PC-3 (cell line): ENCODE measurements at regions not wholly inside any gene's neighbourhood (a gene's known extent, or its start where the extent isn't known, plus 50 kb on each side); places are given as distances from the start of the nearest gene placed in this dataset.

Experiments
- ATAC-seq: fragments of 200-7000 bp; cut with Tn5 transposase; 2 replicates; pipeline ENCODE4 v1.9.1; 2020; ENCODE audit warnings: mild to moderate bottlenecking, moderate library complexity
- BruUV-seq: library from RNA; stranded (reverse); fragments of 400-500 nt; replicated peaks from 2 replicates; lab custom pipeline; 2021; lab: Mats Ljungman, UMichigan
- CTCF ChIA-PET: fragments of 300-600 bp; sonication (Branson Sonifier 250); formaldehyde crosslinking; loops from one replicate; lab custom pipeline; 2022; ENCODE audit warnings: antibody characterized with exemption; lab: Charles Lee
- POLR2A ChIA-PET: fragments of 300-600 bp; sonication (Branson Sonifier 250); formaldehyde crosslinking; loops from one replicate; lab custom pipeline; 2022; ENCODE audit warnings: antibody characterized with exemption; ENCODE audit not compliant: unreplicated experiment; lab: Charles Lee
- DNase-seq: peaks from one replicate; pipeline ENCODE4 v3.0.0-alpha.2; 2015
- H2AFZ ChIP-seq: fragments of 300-600 bp; sonication (generic); 2 replicates; pipeline ENCODE4 v1.6.0; 2016; ENCODE audit warnings: antibody characterized with exemption, low read length
- H3F3A ChIP-seq: fragments of 300-600 bp; sonication (generic); one replicate; pipeline ENCODE4 v1.6.0; 2017; ENCODE audit warnings: antibody characterized with exemption, low read length, control low read depth, mild to moderate bottlenecking; ENCODE audit not compliant: unreplicated experiment
- H3K27ac ChIP-seq: fragments of 300-600 bp; sonication (generic); 2 replicates; pipeline ENCODE4 v1.5.1; 2016; ENCODE audit warnings: mild to moderate bottlenecking, low read length
- H3K27me3 ChIP-seq: fragments of 300-600 bp; sonication (generic); 2 replicates; pipeline ENCODE4 v1.6.1; 2016; ENCODE audit warnings: low read length, mixed read lengths
- H3K36me3 ChIP-seq: fragments of 300-600 bp; sonication (generic); 2 replicates; pipeline ENCODE4 v1.6.1; 2016; ENCODE audit warnings: low read depth, mixed run types, low read length, mixed read lengths
- H3K4me1 ChIP-seq: fragments of 300-600 bp; sonication (generic); 2 replicates; pipeline ENCODE4 v1.5.1; 2016; ENCODE audit warnings: low read length; ENCODE audit not compliant: insufficient read depth
- H3K4me2 ChIP-seq: fragments of 300-600 bp; sonication (generic); 2 replicates; pipeline ENCODE4 v1.6.0; 2016; ENCODE audit warnings: low read length
- H3K4me3 ChIP-seq: fragments of 300-600 bp; sonication (generic); 2 replicates; pipeline ENCODE4 v1.5.1; 2016; ENCODE audit warnings: mild to moderate bottlenecking, low read length, mixed read lengths
- H3K79me2 ChIP-seq: fragments of 300-600 bp; sonication (generic); 2 replicates; pipeline ENCODE4 v1.6.1; 2017; ENCODE audit warnings: low read length, mixed read lengths
- H3K9ac ChIP-seq: fragments of 300-600 bp; sonication (generic); 2 replicates; pipeline ENCODE4 v1.6.0; 2016; ENCODE audit warnings: mild to moderate bottlenecking, low read length
- H3K9me2 ChIP-seq: fragments of 300-600 bp; sonication (generic); replicated peaks from 2 replicates; pipeline ENCODE4 v1.6.1; 2016; ENCODE audit warnings: mixed run types, low read length, mixed read lengths
- H3K9me3 ChIP-seq: fragments of 300-600 bp; sonication (generic); 2 replicates; pipeline ENCODE4 v1.6.1; 2016; ENCODE audit warnings: low read length, mixed read lengths
- H4K20me1 ChIP-seq: fragments of 300-600 bp; sonication (generic); 2 replicates; pipeline ENCODE4 v1.6.1; 2016; ENCODE audit warnings: low read length, mixed read lengths
- CTCF ChIP-seq: fragments of 300-600 bp; sonication (generic); conservative IDR thresholded peaks from 2 replicates; pipeline ENCODE4 v1.5.1; 2017; ENCODE audit warnings: antibody characterized with exemption, low read depth, mild to moderate bottlenecking, low read length
- EZH2 ChIP-seq: fragments of 300-600 bp; sonication (generic); IDR thresholded peaks from one replicate; pipeline ENCODE4 v1.6.1; 2017; ENCODE audit warnings: antibody characterized with exemption, mild to moderate bottlenecking, low read length; ENCODE audit not compliant: unreplicated experiment
- EZH2phosphoT487 ChIP-seq: fragments of 300-600 bp; sonication (generic); IDR thresholded peaks from 2 replicates; pipeline ENCODE4 v1.6.1; 2018; ENCODE audit warnings: mild to moderate bottlenecking, antibody characterized with exemption, low read length, borderline replicate concordance
- intact Hi-C: fragments of 100-400 bp; cut with micrococcal nuclease; formaldehyde crosslinking; loops from 2 replicates; pipeline ENCODE4 v1.9.0; 2023

- Histone ChIP-seq H4K20me1 (no peaks in the 10 kb centered on the region), H3K36me3 (no peaks in the 10 kb centered on the region), H3K4me2 (no peak overlapping the region), H3K9me2 (no peaks in the 10 kb centered on the region), H3K4me1 (peaks cover 6% of the 10 kb centered on the region; the same call in 1 of the 2 replicates), H3K9me3 (no peaks in the 10 kb centered on the region), H3K27me3 (0 out of 2 replicates have a peak, but pooled peaks cover 3% of the 10 kb centered on the region), H3K4me3 (no peak overlapping the region), H3K79me2 (no peaks in the 10 kb centered on the region), H3K9ac (no peak overlapping the region), H3K27ac (no peak overlapping the region), H3F3A (no peaks in the 10 kb centered on the region), H2AFZ (no peak overlapping the region)
- CTCF ChIA-PET, result no interaction called here
- no TSS peak for BruUV-seq
- no peak for TF ChIP-seq EZH2phosphoT487
- peak; percentile 95 for TF ChIP-seq CTCF
- peak; percentile 97 for ATAC-seq
- intact Hi-C loops, result loop anchor here (1.0 kb wide), 1 partner anchor 57 kb away; no protein-coding TSS in a partner anchor
- DNase-seq, result peak; percentile 94
- POLR2A ChIA-PET, result no interaction called here
Measured at GRCh38 chr3:124492824-124493223, 237.4 kb upstream of the UMPS start.

- DNase-seq (no peak), ATAC-seq (no peak)
- H3K27ac ChIP-seq, result no peak overlapping the region
- no peak overlapping the region for H2AFZ ChIP-seq
- peaks cover 18% of the 10 kb centered on the region for H3K27me3 ChIP-seq
- no peak overlapping the region for H3K4me2 ChIP-seq
- no peaks in the 10 kb centered on the region for H3K79me2 ChIP-seq
- no peak overlapping the region for H3K9ac ChIP-seq
- intact Hi-C loops, result no loop called here
- H3K9me3 ChIP-seq, result no peaks in the 10 kb centered on the region
- no TSS peak for BruUV-seq
- H3F3A ChIP-seq, result no peaks in the 10 kb centered on the region
- no peaks in the 10 kb centered on the region for H3K9me2 ChIP-seq
- CTCF ChIA-PET, result no interaction called here
- H3K4me1 ChIP-seq, result peaks cover 3% of the 10 kb centered on the region; the same call in 1 of the 2 replicates
- no peak overlapping the region for H3K4me3 ChIP-seq
- POLR2A ChIA-PET, result no interaction called here
- H3K36me3 ChIP-seq, result no peaks in the 10 kb centered on the region
- no peaks in the 10 kb centered on the region for H4K20me1 ChIP-seq
- TF ChIP-seq CTCF, result no peak
- TF ChIP-seq EZH2phosphoT487, result no peak
- no peak for TF ChIP-seq EZH2
Measured at GRCh38 chr3:124496061-124496460, 234.2 kb upstream of the UMPS start.

- Histone ChIP-seq H3K4me3 (no peak overlapping the region), H2AFZ (no peak overlapping the region), H3K27me3 (peaks cover 30% of the 10 kb centered on the region), H3K9me2 (no peaks in the 10 kb centered on the region), H4K20me1 (no peaks in the 10 kb centered on the region), H3K9ac (no peak overlapping the region), H3K79me2 (no peaks in the 10 kb centered on the region), H3K4me2 (no peak overlapping the region), H3K9me3 (no peaks in the 10 kb centered on the region), H3K36me3 (no peaks in the 10 kb centered on the region), H3F3A (no peaks in the 10 kb centered on the region), H3K4me1 (no peaks in the 10 kb centered on the region), H3K27ac (no peak overlapping the region)
- ChIA-PET POLR2A (no interaction called here), CTCF (no interaction called here)
- DNase-seq, result no peak
- intact Hi-C loops, result no loop called here
- no peak for ATAC-seq
- no TSS peak for BruUV-seq
- no peak for TF ChIP-seq EZH2
- no peak for TF ChIP-seq EZH2phosphoT487
- no peak for TF ChIP-seq CTCF
Measured at GRCh38 chr3:124497487-124497886, 232.8 kb upstream of the UMPS start.
